GM23338 (cell line): ENCODE measurements at regions not wholly inside any gene's neighbourhood (a gene's known extent, or its start where the extent isn't known, plus 50 kb on each side); places are given as distances from the start of the nearest gene placed in this dataset.

Experiments
- EZH2phosphoT487 ChIP-seq: fragments of 200-600 bp; sonication (generic); IDR thresholded peaks from one replicate; pipeline ENCODE4 v1.8.1; 2018; ENCODE audit warnings: antibody characterized with exemption; ENCODE audit not compliant: unreplicated experiment
- POLR2AphosphoS5 ChIP-seq: IDR thresholded peaks from 2 replicates; pipeline ENCODE4 v1.6.1; 2016; ENCODE audit warnings: antibody characterized with exemption, low read depth
- STAT1 ChIP-seq: IDR thresholded peaks from one replicate; pipeline ENCODE4 v1.6.1; 2016; ENCODE audit warnings: antibody characterized with exemption; ENCODE audit not compliant: unreplicated experiment
- TF ChIP-seq, protein P1 (sequence below), 2 experiments: fragments of 200-600 bp in 1 of 2; sonication (generic) in 1 of 2; conservative IDR thresholded peaks; 2 replicates each; pipeline versions ENCODE4 v1.5.1 to v1.6.1; 2016 to 2017; ENCODE audit warnings: antibody characterized with exemption in 2 of 2, low read depth in 2 of 2, mild to moderate bottlenecking in 2 of 2, moderate library complexity in 1 of 2

- TF ChIP-seq, protein P1, sequence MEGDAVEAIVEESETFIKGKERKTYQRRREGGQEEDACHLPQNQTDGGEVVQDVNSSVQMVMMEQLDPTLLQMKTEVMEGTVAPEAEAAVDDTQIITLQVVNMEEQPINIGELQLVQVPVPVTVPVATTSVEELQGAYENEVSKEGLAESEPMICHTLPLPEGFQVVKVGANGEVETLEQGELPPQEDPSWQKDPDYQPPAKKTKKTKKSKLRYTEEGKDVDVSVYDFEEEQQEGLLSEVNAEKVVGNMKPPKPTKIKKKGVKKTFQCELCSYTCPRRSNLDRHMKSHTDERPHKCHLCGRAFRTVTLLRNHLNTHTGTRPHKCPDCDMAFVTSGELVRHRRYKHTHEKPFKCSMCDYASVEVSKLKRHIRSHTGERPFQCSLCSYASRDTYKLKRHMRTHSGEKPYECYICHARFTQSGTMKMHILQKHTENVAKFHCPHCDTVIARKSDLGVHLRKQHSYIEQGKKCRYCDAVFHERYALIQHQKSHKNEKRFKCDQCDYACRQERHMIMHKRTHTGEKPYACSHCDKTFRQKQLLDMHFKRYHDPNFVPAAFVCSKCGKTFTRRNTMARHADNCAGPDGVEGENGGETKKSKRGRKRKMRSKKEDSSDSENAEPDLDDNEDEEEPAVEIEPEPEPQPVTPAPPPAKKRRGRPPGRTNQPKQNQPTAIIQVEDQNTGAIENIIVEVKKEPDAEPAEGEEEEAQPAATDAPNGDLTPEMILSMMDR (conservative IDR thresholded peaks at IDR 0.05; ENCODE audit: low read depth in 2 of 2), result no peak
- TF ChIP-seq EZH2phosphoT487, result no peak
- TF ChIP-seq STAT1, result no peak
- TF ChIP-seq POLR2AphosphoS5, result no peak
Measured at GRCh38 chr4:147285751-147286150, 195.1 kb upstream of the EDNRA start.
